Mesendoderm (in vitro differentiated cells): ENCODE measurements at regions not wholly inside any gene's neighbourhood (a gene's known extent, or its start where the extent isn't known, plus 50 kb on each side); places are given as distances from the start of the nearest gene placed in this dataset.

ENCODE experiments used
- DNase-seq: peaks from one replicate; pipeline ENCODE4 v3.0.0; 2013
- H2AK5ac ChIP-seq: 2 replicates; pipeline ENCODE4 v1.6.1; 2013; ENCODE audit warnings: low read length, inconsistent platforms
- H2BK120ac ChIP-seq: 2 replicates; pipeline ENCODE4 v1.6.1; 2013; ENCODE audit warnings: low read depth, mild to moderate bottlenecking, low read length, moderate library complexity, mixed read lengths
- H2BK15ac ChIP-seq: replicated peaks from 2 replicates; pipeline ENCODE4 v1.6.1; 2013; ENCODE audit warnings: low read depth, mild to moderate bottlenecking, moderate library complexity
- H2BK5ac ChIP-seq: 2 replicates; pipeline ENCODE4 v1.6.1; 2013; ENCODE audit warnings: low read length, inconsistent platforms
- H3K18ac ChIP-seq: 2 replicates; pipeline ENCODE4 v1.6.1; 2013; ENCODE audit warnings: mild to moderate bottlenecking, low read length, mixed read lengths
- H3K23ac ChIP-seq: one replicate; pipeline ENCODE4 v1.6.1; 2013; ENCODE audit warnings: low read length
- H3K27ac ChIP-seq: 2 replicates; pipeline ENCODE4 v1.5.1; 2013; ENCODE audit warnings: low read depth, mild to moderate bottlenecking, inconsistent platforms, low read length, moderate library complexity
- H3K27me3 ChIP-seq: 2 replicates; pipeline ENCODE4 v1.6.1; 2013; ENCODE audit warnings: low read length, control low read depth, mild to moderate bottlenecking, inconsistent platforms; ENCODE audit not compliant: insufficient read depth, poor library complexity
- H3K36me3 ChIP-seq: 2 replicates; pipeline ENCODE4 v1.6.1; 2013; ENCODE audit warnings: low read length, inconsistent platforms; ENCODE audit not compliant: control insufficient read depth, insufficient read depth
- H3K4ac ChIP-seq: one replicate; pipeline ENCODE4 v1.6.1; 2013; ENCODE audit warnings: low read depth, mild to moderate bottlenecking, low read length, moderate library complexity
- H3K4me1 ChIP-seq: 2 replicates; pipeline ENCODE4 v1.6.1; 2013; ENCODE audit warnings: low read depth, low read length, inconsistent platforms; ENCODE audit not compliant: control insufficient read depth
- H3K4me2 ChIP-seq: 2 replicates; pipeline ENCODE4 v1.6.1; 2013; ENCODE audit warnings: low read length
- H3K4me3 ChIP-seq: 2 replicates; pipeline ENCODE4 v1.5.1; 2013; ENCODE audit warnings: mild to moderate bottlenecking, low read length
- H3K56ac ChIP-seq: one replicate; pipeline ENCODE4 v1.6.1; 2013; ENCODE audit warnings: low read length
- H3K79me1 ChIP-seq: 2 replicates; pipeline ENCODE4 v1.6.1; 2013; ENCODE audit warnings: low read length, inconsistent platforms
- H3K79me2 ChIP-seq: 2 replicates; pipeline ENCODE4 v1.6.1; 2013; ENCODE audit warnings: mild to moderate bottlenecking, low read length; ENCODE audit not compliant: control insufficient read depth, insufficient read depth
- H3K9ac ChIP-seq: 2 replicates; pipeline ENCODE4 v1.6.1; 2013; ENCODE audit warnings: low read length, inconsistent platforms
- H4K5ac ChIP-seq: one replicate; pipeline ENCODE4 v1.6.1; 2013; ENCODE audit warnings: low read length
- H4K8ac ChIP-seq: one replicate; pipeline ENCODE4 v1.6.1; 2013; ENCODE audit warnings: low read depth, mild to moderate bottlenecking, control low read depth, low read length, moderate library complexity
- WGBS: extraction: QIAGEN DNeasy Blood & Tissue Kit; methylation state at CpG from one replicate; pipeline ENCODE4 v1.1.7; 2013; ENCODE audit warnings: low lambda C conversion rate, missing lambda C conversion rate; ENCODE audit not compliant: insufficient coverage; ENCODE audit errors: extremely low coverage; 5-methylcytosine and 5-hydroxymethylcytosine counted together

DNA sequence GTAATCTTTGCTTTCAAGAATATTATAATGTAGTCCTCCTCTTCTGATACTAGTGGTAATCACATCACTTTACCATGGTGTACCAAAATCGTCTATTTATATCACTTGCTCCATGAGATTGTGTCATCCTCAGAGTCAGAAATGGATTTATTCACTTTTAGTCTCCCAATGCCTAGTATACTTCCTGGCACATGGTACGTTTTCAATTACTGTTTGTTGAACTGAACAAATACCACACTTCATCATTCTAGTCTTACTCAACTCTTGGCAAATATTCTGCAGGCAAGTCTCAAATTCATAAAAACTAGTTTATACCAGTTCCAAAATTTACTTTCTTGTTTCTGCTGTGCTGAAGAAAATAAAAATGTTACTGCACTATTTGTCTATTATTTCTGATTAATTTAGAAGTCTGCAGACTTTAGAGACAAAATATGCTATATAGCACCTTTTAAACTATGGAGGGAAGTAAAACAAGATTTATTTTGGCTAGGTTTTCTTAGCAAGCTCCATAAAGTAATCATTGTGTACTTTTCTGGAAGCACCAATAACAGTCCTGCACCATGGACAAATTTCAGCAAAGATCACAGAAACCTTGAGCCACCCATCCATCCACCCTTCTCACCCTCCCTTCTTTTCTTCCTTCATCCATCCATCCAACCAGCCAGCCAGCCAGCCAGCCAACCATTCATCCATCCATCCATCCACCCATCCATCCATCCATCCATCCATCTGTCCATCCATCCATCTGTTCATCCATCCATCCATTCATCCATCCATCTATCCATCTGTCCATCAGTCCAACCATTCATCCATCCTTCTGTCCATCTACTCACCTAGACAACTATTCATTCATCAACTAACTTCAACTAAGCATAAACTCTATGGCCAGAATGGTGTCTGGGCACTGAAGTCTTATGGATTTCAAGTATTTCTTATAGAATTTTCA, 102.1 kb upstream of the STMND1 start:
- Histone ChIP-seq H3K9ac (no peak overlapping the region), H3K27ac (no peak overlapping the region), H4K5ac (no peak overlapping the region), H2BK15ac (no peak overlapping the region), H3K79me1 (no peaks in the 10 kb centered on the region), H3K4me2 (no peak overlapping the region), H3K27me3 (no peaks in the 10 kb centered on the region), H3K4me1 (peaks cover 3% of the 10 kb centered on the region), H3K4ac (no peak overlapping the region), H2AK5ac (no peak overlapping the region), H3K79me2 (no peaks in the 10 kb centered on the region), H3K4me3 (no peak overlapping the region), H3K36me3 (no peaks in the 10 kb centered on the region), H3K18ac (no peak overlapping the region), H4K8ac (no peak overlapping the region), H3K23ac (no peak overlapping the region), H2BK120ac (no peak overlapping the region), H3K56ac (no peak overlapping the region), H2BK5ac (no peak overlapping the region)
- no peak for DNase-seq
- no CpG with 5 or more reads among the region's 2 CpGs for WGBS

DNA sequence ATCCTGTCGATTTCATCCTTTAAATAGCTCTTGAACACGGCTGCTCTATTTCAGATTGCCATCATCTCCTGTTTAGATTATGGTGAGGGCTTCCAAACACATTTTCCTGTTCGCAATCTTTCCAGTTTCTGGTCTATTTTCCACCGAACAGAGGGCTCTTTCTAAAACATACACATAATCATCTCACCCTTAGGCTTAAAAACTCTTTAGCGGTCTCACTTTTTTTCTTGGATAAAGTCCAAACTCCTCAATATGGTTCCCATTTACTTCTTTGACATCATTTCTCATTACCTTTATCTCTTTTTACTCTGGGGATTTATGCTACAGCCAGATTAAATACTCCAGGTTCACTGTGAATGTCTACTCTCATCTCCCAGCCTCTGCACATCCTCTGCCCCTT, 103.4 kb upstream of the STMND1 start:
- Histone ChIP-seq H4K8ac (no peak overlapping the region), H3K79me1 (no peaks in the 10 kb centered on the region), H3K27me3 (no peaks in the 10 kb centered on the region), H3K9ac (no peak overlapping the region), H3K4me2 (no peak overlapping the region), H3K18ac (no peak overlapping the region), H3K4me3 (no peak overlapping the region), H3K27ac (no peak overlapping the region), H3K36me3 (no peaks in the 10 kb centered on the region), H2BK120ac (no peak overlapping the region), H2BK5ac (no peak overlapping the region), H3K4me1 (peaks cover 3% of the 10 kb centered on the region), H2BK15ac (no peak overlapping the region), H3K56ac (no peak overlapping the region), H3K4ac (no peak overlapping the region), H3K23ac (no peak overlapping the region), H4K5ac (no peak overlapping the region), H2AK5ac (no peak overlapping the region), H3K79me2 (no peaks in the 10 kb centered on the region)
- no CpG with 5 or more reads among the region's 5 CpGs for WGBS
- no peak for DNase-seq

DNA sequence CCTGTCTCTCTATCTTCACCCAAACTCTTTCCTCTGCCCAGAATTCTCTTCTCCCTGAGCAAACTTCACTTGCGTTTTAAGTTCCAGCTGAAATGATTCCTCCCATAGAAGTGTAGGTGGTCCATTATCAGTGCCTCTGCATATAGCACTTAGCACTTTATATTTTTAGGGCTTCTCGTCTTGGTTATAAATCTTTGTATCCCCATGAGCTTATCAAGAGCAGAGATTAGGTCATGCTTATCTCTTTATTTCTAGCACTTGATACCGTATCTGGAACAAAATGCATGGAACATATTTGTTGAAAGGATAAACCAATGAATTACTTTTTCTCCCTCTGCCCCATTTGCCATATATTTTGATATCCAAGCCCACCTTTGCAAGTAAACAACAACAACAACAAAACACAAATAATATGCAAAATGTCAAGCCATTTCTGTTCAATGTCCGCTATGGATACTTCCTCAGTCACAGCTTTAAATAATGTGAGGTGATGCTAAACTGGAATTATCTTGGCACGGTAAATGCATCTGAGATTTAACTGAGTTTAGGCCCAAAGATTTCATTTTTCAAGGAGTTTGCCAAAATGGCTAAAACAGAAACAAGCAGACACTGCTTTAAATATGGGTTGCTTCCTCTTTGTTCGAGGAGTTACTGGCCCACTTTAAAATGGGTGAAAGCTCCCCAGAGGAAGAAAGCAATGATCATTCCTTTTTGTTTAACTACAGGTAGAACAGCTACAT, 106.2 kb upstream of the STMND1 start:
- H3K56ac ChIP-seq, result no peak overlapping the region
- no peak overlapping the region for H3K27ac ChIP-seq
- no peaks in the 10 kb centered on the region for H3K36me3 ChIP-seq
- no peak overlapping the region for H2AK5ac ChIP-seq
- no peak overlapping the region for H3K4me2 ChIP-seq
- H3K79me1 ChIP-seq, result no peaks in the 10 kb centered on the region
- no peak overlapping the region for H3K4me3 ChIP-seq
- H2BK5ac ChIP-seq, result no peak overlapping the region
- no CpG with 5 or more reads among the region's 6 CpGs for WGBS
- no peaks in the 10 kb centered on the region for H3K27me3 ChIP-seq
- H4K8ac ChIP-seq, result no peak overlapping the region
- no peak overlapping the region for H2BK15ac ChIP-seq
- no peaks in the 10 kb centered on the region for H3K79me2 ChIP-seq
- no peak overlapping the region for H4K5ac ChIP-seq
- peaks cover 3% of the 10 kb centered on the region for H3K4me1 ChIP-seq
- H3K4ac ChIP-seq, result no peak overlapping the region
- no peak overlapping the region for H3K18ac ChIP-seq
- no peak overlapping the region for H2BK120ac ChIP-seq
- H3K9ac ChIP-seq, result no peak overlapping the region
- peak; percentile 61 for DNase-seq
- no peak overlapping the region for H3K23ac ChIP-seq

DNA sequence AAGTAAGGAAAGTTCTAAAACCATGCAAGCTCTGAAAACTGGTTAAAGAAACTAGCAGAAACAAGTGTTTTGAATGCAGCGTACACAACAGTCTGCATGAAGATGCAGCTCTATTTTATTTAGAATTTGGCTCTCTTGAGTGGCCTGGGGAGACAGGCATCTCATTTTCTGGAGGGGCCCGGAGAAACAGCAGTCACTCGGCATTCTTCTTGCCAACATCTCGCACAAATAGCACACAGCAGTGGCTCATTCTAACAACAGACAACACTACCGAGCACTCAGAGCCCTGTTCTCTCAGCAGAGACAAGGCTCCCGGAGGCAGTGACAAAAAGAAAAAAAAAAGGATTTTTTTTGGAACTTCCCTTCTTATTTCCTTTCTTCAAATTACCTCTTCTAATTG, 108.5 kb upstream of the STMND1 start:
- no peak overlapping the region for H2BK5ac ChIP-seq
- no peak overlapping the region for H3K23ac ChIP-seq
- no peak overlapping the region for H2BK120ac ChIP-seq
- no peaks in the 10 kb centered on the region for H3K79me1 ChIP-seq
- H3K36me3 ChIP-seq, result no peaks in the 10 kb centered on the region
- H3K4me1 ChIP-seq, result peaks cover 3% of the 10 kb centered on the region
- H3K27me3 ChIP-seq, result no peaks in the 10 kb centered on the region
- H4K8ac ChIP-seq, result no peak overlapping the region
- H3K4me3 ChIP-seq, result no peak overlapping the region
- no peak overlapping the region for H3K4ac ChIP-seq
- H3K27ac ChIP-seq, result no peak overlapping the region
- H2BK15ac ChIP-seq, result no peak overlapping the region
- no peak overlapping the region for H2AK5ac ChIP-seq
- no peaks in the 10 kb centered on the region for H3K79me2 ChIP-seq
- no peak overlapping the region for H3K56ac ChIP-seq
- no peak overlapping the region for H3K4me2 ChIP-seq
- H4K5ac ChIP-seq, result no peak overlapping the region
- no peak overlapping the region for H3K18ac ChIP-seq
- H3K9ac ChIP-seq, result no peak overlapping the region
- WGBS, result no CpG with 5 or more reads among the region's 6 CpGs
- DNase-seq, result no peak

DNA sequence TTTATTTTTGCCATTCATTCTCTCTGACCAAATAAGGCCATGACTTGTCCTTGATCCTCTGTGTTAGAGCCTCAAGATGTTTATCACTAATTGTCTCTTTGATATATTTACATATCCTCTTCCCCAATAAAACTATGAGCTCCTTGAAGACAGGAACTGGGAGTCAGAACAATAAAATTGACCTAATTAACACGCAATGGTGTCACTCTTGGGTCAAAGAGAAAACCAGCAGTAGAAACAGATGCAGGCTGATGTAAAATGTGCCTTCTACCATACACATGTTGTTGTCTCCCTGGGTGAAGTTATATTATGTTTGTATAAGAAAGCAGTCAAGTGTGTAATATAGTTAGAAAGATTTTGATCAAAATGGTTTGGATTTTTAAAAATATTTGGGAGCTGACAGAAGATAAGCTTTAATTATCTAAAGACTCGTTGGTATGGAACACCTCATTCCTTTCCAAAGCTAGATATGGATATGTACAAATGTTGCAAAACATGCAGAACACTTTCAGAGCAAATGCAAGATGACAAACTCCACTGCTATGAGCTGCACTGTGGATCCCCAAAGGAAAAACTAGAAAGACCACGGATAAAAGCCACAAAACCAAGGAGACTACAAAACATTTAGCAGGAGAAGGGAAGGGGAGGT, 109.7 kb upstream of the STMND1 start:
- Histone ChIP-seq H2AK5ac (no peak overlapping the region), H3K4me3 (no peak overlapping the region), H3K36me3 (no peaks in the 10 kb centered on the region), H3K79me2 (no peaks in the 10 kb centered on the region), H3K56ac (no peak overlapping the region), H3K4me2 (no peak overlapping the region), H3K27me3 (no peaks in the 10 kb centered on the region), H3K4ac (no peak overlapping the region), H3K4me1 (peaks cover 3% of the 10 kb centered on the region), H3K9ac (no peak overlapping the region), H3K18ac (no peak overlapping the region), H3K27ac (no peak overlapping the region), H4K5ac (no peak overlapping the region), H2BK120ac (no peak overlapping the region), H2BK5ac (no peak overlapping the region), H4K8ac (no peak overlapping the region), H3K79me1 (no peaks in the 10 kb centered on the region), H3K23ac (no peak overlapping the region), H2BK15ac (no peak overlapping the region)
- no CpG with 5 or more reads among the region's 3 CpGs for WGBS
- no peak for DNase-seq
